ENCODE measurements at regions not wholly inside any gene's neighbourhood (a gene's known extent, or its start where the extent isn't known, plus 50 kb on each side); places are given as distances from the start of the nearest gene placed in this dataset.
"Not testable (repeated sequence)": the region's sequence is repeated elsewhere in the genome, so short reads cannot be mapped to it uniquely, and the experiment has no call there.

DNA sequence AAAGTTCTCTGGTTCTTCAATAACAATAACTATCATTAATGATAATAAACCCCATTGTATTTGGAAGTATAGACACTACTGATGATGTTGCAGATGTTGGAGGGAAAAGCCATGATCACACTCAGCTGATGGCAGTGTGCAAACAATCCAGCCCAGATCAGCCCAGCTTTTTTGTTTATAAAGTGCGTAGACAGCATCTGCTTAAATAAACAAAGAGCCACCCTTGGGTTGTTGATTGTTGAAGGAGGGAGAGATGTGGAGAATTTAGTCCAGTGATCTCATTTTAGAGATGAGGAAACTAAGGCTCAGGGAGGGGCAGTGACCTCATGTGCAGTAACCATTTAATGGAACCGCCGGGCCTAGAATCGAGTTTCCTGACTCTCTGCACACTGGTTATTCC, 56.0 kb upstream of the MEX3C start:
- Histone ChIP-seq H3K4me1 (ENCODE audit: insufficient read depth) (peaks cover 4% of the 10 kb centered on the region), H3K27me3 (no peaks in the 10 kb centered on the region), H3K36me3 (no peaks in the 10 kb centered on the region), H3K4me3 (no peak overlapping the region), H3K9me3 (no peaks in the 10 kb centered on the region), H3K27ac (no peak overlapping the region)
- no peak for DNase-seq
- no peak for TF ChIP-seq POLR2A (IDR thresholded peaks at IDR 0.05)
- TF ChIP-seq EP300 (IDR thresholded peaks at IDR 0.05): no peak
- TF ChIP-seq, protein P1, sequence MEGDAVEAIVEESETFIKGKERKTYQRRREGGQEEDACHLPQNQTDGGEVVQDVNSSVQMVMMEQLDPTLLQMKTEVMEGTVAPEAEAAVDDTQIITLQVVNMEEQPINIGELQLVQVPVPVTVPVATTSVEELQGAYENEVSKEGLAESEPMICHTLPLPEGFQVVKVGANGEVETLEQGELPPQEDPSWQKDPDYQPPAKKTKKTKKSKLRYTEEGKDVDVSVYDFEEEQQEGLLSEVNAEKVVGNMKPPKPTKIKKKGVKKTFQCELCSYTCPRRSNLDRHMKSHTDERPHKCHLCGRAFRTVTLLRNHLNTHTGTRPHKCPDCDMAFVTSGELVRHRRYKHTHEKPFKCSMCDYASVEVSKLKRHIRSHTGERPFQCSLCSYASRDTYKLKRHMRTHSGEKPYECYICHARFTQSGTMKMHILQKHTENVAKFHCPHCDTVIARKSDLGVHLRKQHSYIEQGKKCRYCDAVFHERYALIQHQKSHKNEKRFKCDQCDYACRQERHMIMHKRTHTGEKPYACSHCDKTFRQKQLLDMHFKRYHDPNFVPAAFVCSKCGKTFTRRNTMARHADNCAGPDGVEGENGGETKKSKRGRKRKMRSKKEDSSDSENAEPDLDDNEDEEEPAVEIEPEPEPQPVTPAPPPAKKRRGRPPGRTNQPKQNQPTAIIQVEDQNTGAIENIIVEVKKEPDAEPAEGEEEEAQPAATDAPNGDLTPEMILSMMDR (IDR thresholded peaks at IDR 0.05): no peak
- intact Hi-C loops (cut with DNase I): no loop called here
- 92 to 96% (median 96%) methylated on average over 4 of the region's 4 CpGs for WGBS, 3 donors

DNA sequence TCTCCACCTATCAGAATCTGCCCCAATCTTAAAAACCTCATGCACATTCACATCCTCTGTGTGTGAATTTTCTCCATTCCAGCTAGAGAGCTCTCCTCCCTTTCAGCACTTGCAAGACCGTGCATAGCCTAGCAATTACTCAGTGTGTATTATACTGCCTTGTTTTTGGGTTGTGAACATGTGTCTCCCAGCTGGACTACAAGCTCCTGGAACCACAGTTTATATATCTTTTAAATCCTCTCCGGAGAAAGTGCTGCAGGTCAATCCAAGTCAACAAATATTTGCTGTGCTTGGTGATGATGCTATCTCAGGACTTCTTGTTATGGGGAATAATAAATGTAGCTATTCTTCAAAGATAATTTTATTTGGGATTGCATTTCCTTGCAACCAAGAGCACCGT, 58.2 kb upstream of the MEX3C start:
- no peak overlapping the region for H3K4me3 ChIP-seq
- WGBS, 3 donors: 8 to 23% (median 11%) methylated on average over 3 of the region's 3 CpGs
- H3K9me3 ChIP-seq: no peaks in the 10 kb centered on the region
- no peak overlapping the region for H3K27ac ChIP-seq
- H3K36me3 ChIP-seq: no peaks in the 10 kb centered on the region
- H3K27me3 ChIP-seq: no peaks in the 10 kb centered on the region
- TF ChIP-seq POLR2A (IDR thresholded peaks at IDR 0.05): no peak
- TF ChIP-seq EP300 (IDR thresholded peaks at IDR 0.05): no peak
- TF ChIP-seq, protein P1 (IDR thresholded peaks at IDR 0.05): no peak
- peaks cover 4% of the 10 kb centered on the region for H3K4me1 ChIP-seq (ENCODE audit: insufficient read depth)
- intact Hi-C loops (cut with DNase I): no loop called here
- no peak for DNase-seq

DNA sequence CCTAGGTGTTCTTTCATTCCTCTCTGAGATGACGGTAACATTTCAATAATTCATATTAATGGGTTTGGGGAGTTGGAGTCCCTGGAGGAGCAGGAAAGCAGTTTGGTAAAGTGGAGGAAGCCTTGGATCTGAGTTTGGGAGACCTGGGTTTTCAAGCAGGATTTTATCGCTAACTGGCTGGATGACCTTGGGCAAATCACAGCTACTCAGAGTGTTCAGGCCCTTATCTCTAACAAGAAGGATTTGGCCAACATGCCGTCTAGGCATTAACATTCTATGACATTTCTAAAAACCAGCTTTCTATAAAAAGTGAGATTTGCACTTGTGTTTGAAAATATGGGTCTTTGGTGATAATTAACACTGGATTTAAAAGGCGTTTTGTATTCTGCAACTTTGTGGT, 59.7 kb upstream of the MEX3C start:
- DNase-seq: no peak
- H3K4me3 ChIP-seq: no peak overlapping the region
- no peaks in the 10 kb centered on the region for H3K27me3 ChIP-seq
- H3K4me1 ChIP-seq (ENCODE audit: insufficient read depth): peaks cover 4% of the 10 kb centered on the region
- H3K36me3 ChIP-seq: no peaks in the 10 kb centered on the region
- WGBS, 3 donors: 3 to 15% (median 4%) methylated on average over 4 of the region's 4 CpGs
- no peaks in the 10 kb centered on the region for H3K9me3 ChIP-seq
- intact Hi-C loops (cut with DNase I): no loop called here
- TF ChIP-seq, protein P1 (IDR thresholded peaks at IDR 0.05): no peak
- TF ChIP-seq EP300 (IDR thresholded peaks at IDR 0.05) (no peak), POLR2A (IDR thresholded peaks at IDR 0.05) (no peak)
- no peak overlapping the region for H3K27ac ChIP-seq

DNA sequence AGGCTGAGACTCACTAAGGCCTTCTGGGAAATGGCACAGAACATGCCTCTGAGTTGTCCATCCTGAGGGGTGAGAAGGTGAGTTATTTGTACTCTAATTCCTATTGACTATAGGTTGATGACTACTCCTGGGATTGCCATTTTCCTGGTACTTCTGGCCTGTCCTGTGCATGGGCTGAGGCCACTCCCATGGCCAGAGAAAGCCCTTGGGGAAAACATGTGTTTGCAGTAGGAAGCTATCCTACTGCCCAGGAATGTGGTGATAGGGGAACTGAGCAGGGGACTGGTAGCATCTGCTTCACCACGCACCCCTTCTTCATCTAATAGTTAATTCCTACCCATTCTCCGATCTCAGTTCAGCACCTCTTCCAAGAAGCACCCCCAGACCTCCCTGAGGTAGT, 62.6 kb upstream of the MEX3C start:
- WGBS, 3 donors: 88 to 92% (median 90%) methylated on average over 2 of the region's 2 CpGs
- Histone ChIP-seq H3K27me3 (no peaks in the 10 kb centered on the region), H3K9me3 (no peaks in the 10 kb centered on the region), H3K4me3 (no peak overlapping the region), H3K36me3 (no peaks in the 10 kb centered on the region), H3K4me1 (ENCODE audit: insufficient read depth) (peaks cover 4% of the 10 kb centered on the region), H3K27ac (no peak overlapping the region)
- intact Hi-C loops (cut with DNase I): no loop called here
- DNase-seq: no peak
- no peak for TF ChIP-seq EP300 (IDR thresholded peaks at IDR 0.05)
- TF ChIP-seq, protein P1 (IDR thresholded peaks at IDR 0.05): no peak

DNA sequence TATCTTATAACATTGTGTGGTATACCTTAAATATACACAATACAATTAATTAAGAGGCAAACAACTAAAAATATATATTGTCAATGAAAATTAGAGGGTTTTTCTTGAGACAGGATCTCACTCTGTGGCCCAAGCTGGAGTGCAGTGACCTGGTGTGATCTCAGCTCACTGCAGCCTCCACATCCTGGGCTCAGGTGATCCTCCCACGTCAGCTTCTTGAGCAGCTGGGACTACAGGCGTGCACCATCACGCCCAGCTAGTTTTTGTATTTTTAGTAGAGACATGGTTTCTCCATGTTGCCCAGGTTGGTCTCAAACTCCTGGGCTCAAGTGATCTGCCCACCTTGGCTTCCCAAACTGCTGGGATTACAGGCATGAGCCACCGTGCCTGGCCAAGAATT, 68.6 kb upstream of the MEX3C start:
- H3K9me3 ChIP-seq; H3K36me3 ChIP-seq; H3K27ac ChIP-seq; DNase-seq; H3K4me1 ChIP-seq (ENCODE audit: insufficient read depth); H3K4me3 ChIP-seq; H3K27me3 ChIP-seq; intact Hi-C loops (cut with DNase I): not testable (repeated sequence)
- 67 to 86% (median 75%) methylated on average over 4 of the region's 4 CpGs for WGBS, 3 donors

All from ovary (tissue), 7 donors.